ENCODE measurements at regions not wholly inside any gene's neighbourhood (a gene's known extent, or its start where the extent isn't known, plus 50 kb on each side); places are given as distances from the start of the nearest gene placed in this dataset.
A peak's percentile ranks its signal among the peaks of the same experiment; 100 is the strongest.

DNA sequence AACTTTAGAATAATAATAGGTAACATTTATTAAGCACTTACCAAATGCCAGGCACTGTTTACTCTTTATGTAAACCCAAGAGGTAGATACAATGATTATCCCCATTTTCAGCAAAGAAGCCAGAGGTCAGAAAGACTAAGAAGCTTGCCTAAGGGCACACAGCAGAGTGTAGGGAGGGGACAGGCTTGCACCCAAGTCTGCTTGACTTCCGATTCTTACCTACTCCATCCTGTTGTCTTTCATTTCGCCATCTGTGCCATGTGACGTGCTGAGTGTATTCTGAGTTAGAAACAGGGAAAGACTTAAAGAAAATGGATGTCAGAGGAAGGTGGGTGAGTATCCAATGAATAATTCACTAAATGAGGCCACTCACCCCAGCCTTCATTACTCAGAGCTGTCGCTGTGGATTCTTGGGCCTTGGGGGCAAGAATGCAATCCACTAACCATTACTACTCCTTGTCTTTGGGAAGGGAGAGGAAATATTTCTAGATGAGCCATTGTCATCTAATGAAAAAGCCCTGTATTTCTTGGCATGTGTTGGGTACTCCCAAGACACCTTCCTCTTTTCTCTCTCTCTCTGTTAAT is 76.4 kb upstream of the BCL11A start:
- DNase-seq (no peak), ATAC-seq (no peak)
- POLR2A ChIA-PET = no interaction called here
- Mint-ChIP-seq H3K9me3 (no peaks in the 10 kb centered on the region), H3K27ac (no peak overlapping the region), H3K36me3 (no peaks in the 10 kb centered on the region), H3K4me1 (no peaks in the 10 kb centered on the region), H3K27me3 (peaks cover 7 to 28% (median 20%) of the 10 kb centered on the region in 5 donors), H3K4me3 (no peak overlapping the region)

DNA sequence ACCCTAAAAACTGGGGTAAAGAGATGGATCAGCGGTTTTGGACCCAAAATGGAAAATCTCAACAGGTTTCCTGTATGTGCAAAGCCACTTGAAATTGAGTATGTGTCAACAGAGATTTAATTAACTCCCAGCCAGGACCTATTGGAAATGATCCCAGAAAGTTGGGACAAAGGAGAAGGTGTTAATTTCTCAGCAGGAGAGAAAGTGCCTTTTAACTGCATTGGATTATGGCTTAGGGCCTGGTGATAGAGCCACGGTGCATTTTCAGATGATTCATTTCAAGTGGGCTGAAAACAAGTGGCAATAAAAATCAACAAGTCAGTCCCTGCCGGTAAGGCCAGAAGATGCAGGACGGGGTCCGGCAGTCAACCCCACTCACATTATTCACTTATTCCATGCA is 80.2 kb upstream of the BCL11A start:
- Mint-ChIP-seq H3K4me1 (no peaks in the 10 kb centered on the region), H3K4me3 (no peak overlapping the region), H3K27me3 (peaks cover 5 to 43% (median 9%) of the 10 kb centered on the region in 5 donors), H3K27ac (no peak overlapping the region), H3K36me3 (no peaks in the 10 kb centered on the region), H3K9me3 (no peaks in the 10 kb centered on the region)
- ATAC-seq = no peak
- POLR2A ChIA-PET = no interaction called here
- no peak for DNase-seq

GRCh38 chr2:60634438-60634837 is 81.0 kb upstream of the BCL11A start:
- DNase-seq (no peak), ATAC-seq (no peak)
- no peak overlapping the region for H3K27ac Mint-ChIP-seq
- peaks cover 2 to 35% (median 8%) of the 10 kb centered on the region in 5 donors for H3K27me3 Mint-ChIP-seq
- H3K36me3 Mint-ChIP-seq = no peaks in the 10 kb centered on the region
- POLR2A ChIA-PET = no interaction called here
- no peak overlapping the region for H3K4me3 Mint-ChIP-seq
- no peaks in the 10 kb centered on the region for H3K4me1 Mint-ChIP-seq
- H3K9me3 Mint-ChIP-seq = no peaks in the 10 kb centered on the region

GRCh38 chr2:60641811-60642788 is 88.6 kb upstream of the BCL11A start:
- Mint-ChIP-seq H3K36me3 (no peaks in the 10 kb centered on the region), H3K4me1 (peaks cover 0 to 12% (median 0%) of the 10 kb centered on the region in 4 donors), H3K4me3 (peak overlapping the region in 1 of 10 donors; percentile 12), H3K9me3 (no peaks in the 10 kb centered on the region), H3K27me3 (peaks cover 0 to 10% (median 4%) of the 10 kb centered on the region in 5 donors), H3K27ac (no peak overlapping the region)
- DNase-seq (peak in 5 of 10 donors; percentile 6 to 30 (median 28)), ATAC-seq (peak; percentile 49 to 54)
- POLR2A ChIA-PET = no interaction called here

DNA sequence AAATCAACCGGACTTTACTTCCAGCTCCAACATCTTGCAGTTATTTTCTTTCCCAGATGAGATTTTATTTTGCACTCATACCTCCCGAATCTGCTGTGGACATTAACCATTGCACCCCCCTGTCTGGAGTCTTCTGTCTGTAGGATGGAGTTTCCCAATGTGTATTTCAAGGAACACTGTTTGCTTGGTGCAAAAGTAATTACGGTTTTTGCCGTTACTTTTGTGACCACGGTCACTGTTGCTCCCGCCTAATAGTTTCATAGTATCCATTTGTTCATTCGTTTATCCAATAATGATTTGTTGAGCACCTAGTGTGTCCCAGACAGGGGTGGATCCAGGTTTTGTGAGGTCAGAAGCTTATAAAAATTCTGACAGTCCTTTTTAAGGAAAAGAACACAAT is 90.3 kb upstream of the BCL11A start:
- no peak for DNase-seq
- Mint-ChIP-seq H3K9me3 (no peaks in the 10 kb centered on the region), H3K36me3 (no peaks in the 10 kb centered on the region), H3K27me3 (peaks cover 0 to 17% (median 5%) of the 10 kb centered on the region in 5 donors), H3K4me3 (no peak overlapping the region), H3K4me1 (peaks cover 0 to 12% (median 0%) of the 10 kb centered on the region in 4 donors), H3K27ac (no peak overlapping the region)
- POLR2A ChIA-PET = no interaction called here
- no peak for ATAC-seq

DNA sequence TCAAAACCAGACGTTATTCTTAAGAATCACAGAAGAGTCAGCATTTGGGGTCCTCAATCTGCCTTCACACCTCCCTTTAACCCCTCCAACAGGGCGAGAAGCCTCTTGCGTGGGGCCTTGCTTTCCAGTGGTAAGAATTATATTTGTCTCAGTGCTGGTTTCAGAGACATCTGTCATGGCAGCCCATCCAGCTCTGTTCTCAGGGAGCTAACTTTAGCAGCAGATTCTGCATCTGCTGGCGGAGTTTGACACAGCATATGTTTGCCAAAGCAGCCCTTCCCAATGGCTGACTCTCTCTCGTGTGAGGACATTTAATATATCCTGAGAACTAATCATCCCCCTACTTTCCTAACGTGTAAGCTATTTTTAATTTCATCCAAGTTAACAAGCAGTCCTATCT is 91.5 kb upstream of the BCL11A start:
- POLR2A ChIA-PET = no interaction called here
- DNase-seq = no peak
- H3K4me3 Mint-ChIP-seq = no peak overlapping the region
- peaks cover 0 to 17% (median 5%) of the 10 kb centered on the region in 5 donors for H3K27me3 Mint-ChIP-seq
- H3K27ac Mint-ChIP-seq = no peak overlapping the region
- no peaks in the 10 kb centered on the region for H3K9me3 Mint-ChIP-seq
- H3K4me1 Mint-ChIP-seq = peaks cover 0 to 12% (median 0%) of the 10 kb centered on the region in 4 donors
- H3K36me3 Mint-ChIP-seq = no peaks in the 10 kb centered on the region
- no peak for ATAC-seq

- Mint-ChIP-seq H3K27ac (no peak overlapping the region), H3K36me3 (no peaks in the 10 kb centered on the region), H3K4me1 (peaks cover 0 to 4% (median 0%) of the 10 kb centered on the region in 4 donors), H3K27me3 (peaks cover 0 to 24% (median 5%) of the 10 kb centered on the region in 5 donors), H3K9me3 (no peaks in the 10 kb centered on the region), H3K4me3 (no peak overlapping the region)
- DNase-seq (no peak), ATAC-seq (no peak)
- POLR2A ChIA-PET = no interaction called here
These were observed 94.7 kb upstream of the BCL11A start for GRCh38 chr2:60648191-60648590.

DNA sequence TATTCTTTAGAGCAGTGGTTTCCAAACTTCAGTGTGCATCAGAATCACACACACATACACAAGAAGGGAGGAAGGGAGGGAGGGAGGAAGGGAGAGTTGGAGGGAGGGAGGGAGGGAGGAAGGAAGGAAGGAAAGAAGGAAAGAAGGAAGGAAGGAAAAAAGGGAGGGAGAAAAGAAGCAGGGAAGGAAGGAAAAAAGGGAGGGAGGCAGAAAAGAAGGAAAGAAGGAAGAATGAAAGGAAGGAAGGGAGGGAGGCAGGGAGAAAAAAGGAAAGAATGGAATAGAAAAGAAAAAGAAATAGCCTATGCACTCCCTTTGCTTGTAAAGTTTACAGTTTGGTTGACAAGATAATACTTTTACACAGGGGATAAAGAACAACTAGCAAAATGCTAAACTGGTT is 96.3 kb upstream of the BCL11A start:
- Mint-ChIP-seq H3K27ac (no peak overlapping the region), H3K4me1 (peaks cover 0 to 4% (median 0%) of the 10 kb centered on the region in 4 donors), H3K36me3 (no peaks in the 10 kb centered on the region), H3K27me3 (peaks cover 1 to 24% (median 5%) of the 10 kb centered on the region in 5 donors), H3K9me3 (no peaks in the 10 kb centered on the region), H3K4me3 (no peak overlapping the region)
- no peak for ATAC-seq
- POLR2A ChIA-PET = no interaction called here
- DNase-seq = no peak

DNA sequence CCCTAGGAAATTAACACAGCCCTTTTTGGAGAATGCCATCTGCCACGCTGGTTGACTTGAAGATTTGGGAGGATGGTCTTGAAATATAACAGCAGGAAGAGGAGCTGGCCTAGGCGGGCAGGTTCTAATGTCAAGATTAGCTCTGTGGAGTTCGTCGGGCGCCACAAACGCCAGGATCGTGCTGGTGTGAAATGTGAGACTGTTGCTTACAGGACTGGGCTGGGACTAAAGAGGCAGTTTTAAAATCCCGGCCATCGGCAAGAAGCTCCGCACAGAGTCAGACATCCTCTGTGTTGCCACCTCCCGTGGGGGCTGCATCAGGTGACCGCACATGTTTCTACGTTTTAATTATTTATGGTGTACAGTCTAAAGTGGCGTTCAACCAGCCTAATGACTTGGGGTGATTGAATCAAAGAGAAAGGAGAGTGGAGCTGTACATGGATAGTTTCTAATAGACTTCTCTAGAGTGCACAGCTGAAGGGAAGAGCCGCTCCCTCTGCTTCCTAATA is 99.4 kb upstream of the BCL11A start:
- Mint-ChIP-seq H3K4me3 (no peak overlapping the region), H3K27ac (no peak overlapping the region), H3K27me3 (peaks cover 0 to 10% (median 4%) of the 10 kb centered on the region in 5 donors), H3K4me1 (peaks cover 0 to 4% (median 0%) of the 10 kb centered on the region in 4 donors), H3K9me3 (no peaks in the 10 kb centered on the region), H3K36me3 (no peaks in the 10 kb centered on the region)
- DNase-seq = no peak
- ATAC-seq = no peak
- POLR2A ChIA-PET = no interaction called here

- Mint-ChIP-seq H3K36me3 (no peaks in the 10 kb centered on the region), H3K27ac (no peak overlapping the region), H3K9me3 (peaks cover 0 to 2% (median 0%) of the 10 kb centered on the region in 9 donors), H3K4me3 (no peak overlapping the region), H3K4me1 (peaks cover 0 to 21% (median 1%) of the 10 kb centered on the region in 4 donors), H3K27me3 (peaks cover 0 to 10% (median 7%) of the 10 kb centered on the region in 5 donors)
- DNase-seq = no peak
- no peak for ATAC-seq
- POLR2A ChIA-PET = no interaction called here
These were observed 98.4 kb upstream of the PAPOLG start for GRCh38 chr2:60657673-60658072.

- peaks cover 0 to under 1% (median 0%) of the 10 kb centered on the region in 3 donors for H3K36me3 Mint-ChIP-seq
- no peak overlapping the region for H3K27ac Mint-ChIP-seq
- peaks cover 0 to 10% (median 4%) of the 10 kb centered on the region in 5 donors for H3K27me3 Mint-ChIP-seq
- DNase-seq = no peak
- no peak for ATAC-seq
- peaks cover 0 to 3% (median 0%) of the 10 kb centered on the region in 9 donors for H3K9me3 Mint-ChIP-seq
- H3K4me3 Mint-ChIP-seq = no peak overlapping the region
- POLR2A ChIA-PET = no interaction called here
- H3K4me1 Mint-ChIP-seq = peaks cover 0 to 28% (median 1%) of the 10 kb centered on the region in 4 donors
These were observed 97.0 kb upstream of the PAPOLG start for GRCh38 chr2:60659026-60659425.

- Mint-ChIP-seq H3K36me3 (peaks cover 0 to 7% (median 0%) of the 10 kb centered on the region in 3 donors), H3K4me1 (peaks cover 0 to 28% (median 1%) of the 10 kb centered on the region in 4 donors), H3K27ac (peak overlapping the region in 3 of 10 donors; percentile 24 to 63 (median 61)), H3K9me3 (peaks cover 0 to 6% (median 0%) of the 10 kb centered on the region in 9 donors), H3K27me3 (peaks cover 0 to 14% (median 7%) of the 10 kb centered on the region in 5 donors), H3K4me3 (peak overlapping the region in 1 of 10 donors; percentile 43)
- no peak for ATAC-seq
- no peak for DNase-seq
- POLR2A ChIA-PET = no interaction called here
These were observed 94.9 kb upstream of the PAPOLG start for GRCh38 chr2:60661073-60661738.

Measured in naive thymus-derived CD8-positive, alpha-beta T cell (primary cell).